ENCODE measurements at regions not wholly inside any gene's neighbourhood (a gene's known extent, or its start where the extent isn't known, plus 50 kb on each side); places are given as distances from the start of the nearest gene placed in this dataset.
A peak's percentile ranks its signal among the peaks of the same experiment; 100 is the strongest.

DNA sequence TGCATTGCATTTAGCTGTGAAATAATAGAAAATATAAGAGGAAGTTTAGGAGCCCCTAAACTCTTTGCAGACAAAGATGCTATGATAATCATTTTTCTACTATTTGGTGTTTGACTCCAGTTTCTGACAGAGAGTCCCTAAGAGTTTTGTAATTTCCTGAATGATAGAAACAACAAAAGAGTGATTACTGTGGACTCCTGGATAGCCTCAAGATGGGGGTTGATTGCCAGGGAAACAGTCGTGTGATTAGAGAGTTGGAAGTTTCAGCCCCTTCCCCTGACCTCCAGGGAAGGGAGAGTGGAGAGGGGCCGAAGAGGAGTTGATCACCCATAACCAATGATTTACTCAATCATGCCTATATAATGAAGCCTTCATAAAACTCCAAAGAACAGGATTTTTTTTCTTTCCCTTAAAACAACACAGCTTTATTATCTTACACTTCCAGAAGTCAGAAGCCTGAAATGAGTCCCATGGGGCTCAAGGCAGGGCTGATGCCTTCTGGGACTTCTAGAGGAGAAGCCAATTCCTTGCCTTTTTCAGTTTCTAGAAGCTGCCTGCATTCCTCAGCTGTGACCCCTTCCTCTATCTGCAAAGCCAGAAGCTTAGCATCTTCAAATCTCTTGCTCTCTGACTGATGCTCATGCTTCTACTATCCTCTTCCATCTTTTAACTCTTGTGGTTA, 292.3 kb upstream of the ZPLD1 start:
- POLR2A ChIA-PET = interaction anchor here (0.8 to 2.1 kb wide), 2 partner anchors 14 to 239 kb away, joined by 3 to 7 read pairs; no protein-coding TSS in a partner anchor
- peak overlapping the region; percentile 26 for H3K27ac Mint-ChIP-seq (ENCODE audit: low read depth, unreplicated experiment)
- intact Hi-C loops (cut with micrococcal nuclease) = no loop called here
- H3K36me3 Mint-ChIP-seq (ENCODE audit: insufficient read depth, unreplicated experiment) = no peaks in the 10 kb centered on the region
- CTCF ChIA-PET = interaction anchor here (0.6 to 1.4 kb wide), 3 partner anchors 20 to 125 kb away, joined by 3 read pairs; no protein-coding TSS in a partner anchor
- peaks cover 11% of the 10 kb centered on the region for H3K4me1 Mint-ChIP-seq (ENCODE audit: insufficient read depth, unreplicated experiment)
- H3K27me3 Mint-ChIP-seq (ENCODE audit: insufficient read depth, unreplicated experiment) = no peaks in the 10 kb centered on the region
- DNase-seq (ENCODE audit: unreplicated experiment) = no peak
- no peaks in the 10 kb centered on the region for H3K9me3 Mint-ChIP-seq (ENCODE audit: unreplicated experiment)
- BruUV-seq (replicated peaks) = no TSS peak
- no peak overlapping the region for H3K4me3 Mint-ChIP-seq (ENCODE audit: unreplicated experiment)
- TF ChIP-seq, protein P1, sequence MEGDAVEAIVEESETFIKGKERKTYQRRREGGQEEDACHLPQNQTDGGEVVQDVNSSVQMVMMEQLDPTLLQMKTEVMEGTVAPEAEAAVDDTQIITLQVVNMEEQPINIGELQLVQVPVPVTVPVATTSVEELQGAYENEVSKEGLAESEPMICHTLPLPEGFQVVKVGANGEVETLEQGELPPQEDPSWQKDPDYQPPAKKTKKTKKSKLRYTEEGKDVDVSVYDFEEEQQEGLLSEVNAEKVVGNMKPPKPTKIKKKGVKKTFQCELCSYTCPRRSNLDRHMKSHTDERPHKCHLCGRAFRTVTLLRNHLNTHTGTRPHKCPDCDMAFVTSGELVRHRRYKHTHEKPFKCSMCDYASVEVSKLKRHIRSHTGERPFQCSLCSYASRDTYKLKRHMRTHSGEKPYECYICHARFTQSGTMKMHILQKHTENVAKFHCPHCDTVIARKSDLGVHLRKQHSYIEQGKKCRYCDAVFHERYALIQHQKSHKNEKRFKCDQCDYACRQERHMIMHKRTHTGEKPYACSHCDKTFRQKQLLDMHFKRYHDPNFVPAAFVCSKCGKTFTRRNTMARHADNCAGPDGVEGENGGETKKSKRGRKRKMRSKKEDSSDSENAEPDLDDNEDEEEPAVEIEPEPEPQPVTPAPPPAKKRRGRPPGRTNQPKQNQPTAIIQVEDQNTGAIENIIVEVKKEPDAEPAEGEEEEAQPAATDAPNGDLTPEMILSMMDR (IDR thresholded peaks at IDR 0.05; ENCODE audit: unreplicated experiment) = no peak

- Mint-ChIP-seq H3K36me3 (ENCODE audit: insufficient read depth, unreplicated experiment) (no peaks in the 10 kb centered on the region), H3K4me3 (ENCODE audit: unreplicated experiment) (no peak overlapping the region), H3K9me3 (ENCODE audit: unreplicated experiment) (no peaks in the 10 kb centered on the region), H3K27ac (ENCODE audit: low read depth, unreplicated experiment) (no peak overlapping the region), H3K4me1 (ENCODE audit: insufficient read depth, unreplicated experiment) (peaks cover 11% of the 10 kb centered on the region), H3K27me3 (ENCODE audit: insufficient read depth, unreplicated experiment) (no peaks in the 10 kb centered on the region)
- no TSS peak for BruUV-seq (replicated peaks)
- intact Hi-C loops (cut with micrococcal nuclease) = no loop called here
- POLR2A ChIA-PET = no interaction called here
- DNase-seq (ENCODE audit: unreplicated experiment) = no peak
- CTCF ChIA-PET = interaction anchor here (0.6 to 1.4 kb wide), 3 partner anchors 19 to 85 kb away, joined by 3 read pairs; no protein-coding TSS in a partner anchor
- TF ChIP-seq, protein P1 (IDR thresholded peaks at IDR 0.05; ENCODE audit: unreplicated experiment) = no peak
Measured at GRCh38 chr3:102143536-102143935, 291.3 kb upstream of the ZPLD1 start.

DNA sequence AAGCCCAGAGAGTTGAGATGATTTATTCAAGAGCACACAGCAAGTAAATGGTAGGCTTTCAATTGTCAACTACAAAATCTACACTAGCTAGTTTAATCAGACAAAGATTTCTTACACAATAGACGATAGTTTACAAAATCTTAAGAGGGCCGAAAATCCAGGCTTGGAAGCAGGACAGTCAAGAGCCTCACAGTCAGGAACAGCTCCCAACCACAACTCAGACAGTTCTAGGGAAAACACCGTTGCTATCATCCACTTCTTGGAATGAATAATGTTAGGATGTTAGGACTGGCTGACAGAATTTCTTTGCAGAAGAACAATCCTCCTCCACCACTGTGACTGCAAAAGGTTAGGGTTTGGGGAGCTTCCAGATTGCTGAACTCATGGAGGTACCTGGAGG, 290.8 kb upstream of the ZPLD1 start:
- intact Hi-C loops (cut with micrococcal nuclease) = no loop called here
- CTCF ChIA-PET = interaction anchor here (0.6 to 1.4 kb wide), 2 partner anchors 57 to 84 kb away, joined by 3 read pairs; no protein-coding TSS in a partner anchor

GRCh38 chr3:102148598-102149337, 286.0 kb upstream of the ZPLD1 start:
- POLR2A ChIA-PET = no interaction called here
- TF ChIP-seq, protein P1 (IDR thresholded peaks at IDR 0.05; ENCODE audit: unreplicated experiment) = no peak
- Mint-ChIP-seq H3K4me1 (ENCODE audit: insufficient read depth, unreplicated experiment) (no peaks in the 10 kb centered on the region), H3K9me3 (ENCODE audit: unreplicated experiment) (peaks cover 25% of the 10 kb centered on the region), H3K4me3 (ENCODE audit: unreplicated experiment) (no peak overlapping the region), H3K27me3 (ENCODE audit: insufficient read depth, unreplicated experiment) (no peaks in the 10 kb centered on the region), H3K36me3 (ENCODE audit: insufficient read depth, unreplicated experiment) (no peaks in the 10 kb centered on the region), H3K27ac (ENCODE audit: low read depth, unreplicated experiment) (no peak overlapping the region)
- CTCF ChIA-PET = interaction anchor here (0.5 kb wide), 1 partner anchor 299 kb away, joined by 3 read pairs; no protein-coding TSS in a partner anchor
- no peak for DNase-seq (ENCODE audit: unreplicated experiment)
- no TSS peak for BruUV-seq (replicated peaks)
- intact Hi-C loops (cut with micrococcal nuclease) = no loop called here

More for the DNA sequence above, 290.8 kb upstream of the ZPLD1 start:
- TF ChIP-seq, protein P1 (IDR thresholded peaks at IDR 0.05; ENCODE audit: unreplicated experiment) = no peak
- H3K27me3 Mint-ChIP-seq (ENCODE audit: insufficient read depth, unreplicated experiment) = no peaks in the 10 kb centered on the region
- H3K9me3 Mint-ChIP-seq (ENCODE audit: unreplicated experiment) = no peaks in the 10 kb centered on the region
- POLR2A ChIA-PET = no interaction called here
- no peak overlapping the region for H3K27ac Mint-ChIP-seq (ENCODE audit: low read depth, unreplicated experiment)
- no peak overlapping the region for H3K4me3 Mint-ChIP-seq (ENCODE audit: unreplicated experiment)
- no peak for DNase-seq (ENCODE audit: unreplicated experiment)
- BruUV-seq (replicated peaks) = no TSS peak
- H3K4me1 Mint-ChIP-seq (ENCODE audit: insufficient read depth, unreplicated experiment) = peaks cover 11% of the 10 kb centered on the region
- no peaks in the 10 kb centered on the region for H3K36me3 Mint-ChIP-seq (ENCODE audit: insufficient read depth, unreplicated experiment)
